ENCODE measurements at regions not wholly inside any gene's neighbourhood (a gene's known extent, or its start where the extent isn't known, plus 50 kb on each side); places are given as distances from the start of the nearest gene placed in this dataset.

DNA sequence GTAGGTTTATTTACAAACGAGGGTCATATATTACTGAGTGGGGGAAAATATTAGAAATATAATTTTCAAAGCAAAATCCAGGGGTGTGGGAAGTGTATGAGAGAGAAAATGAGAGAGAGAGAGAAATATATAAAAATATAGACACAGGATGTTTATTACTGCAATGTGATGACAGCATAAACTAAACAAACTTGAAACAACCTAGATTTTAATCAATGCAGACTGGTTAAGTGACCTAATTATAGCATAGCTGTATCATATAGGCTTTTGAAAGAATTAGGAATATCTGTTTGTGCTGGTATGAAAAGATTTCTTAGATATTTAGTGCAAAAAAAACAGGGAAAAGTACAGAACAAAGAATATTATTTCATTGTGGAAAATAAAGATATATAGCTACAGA, 280.5 kb downstream of the ACTL7B start:
- no TSS peak for BruUV-seq (replicated peaks)
- intact Hi-C loops (cut with micrococcal nuclease), result no loop called here
- FAIRE-seq (no peak), DNase-seq (ENCODE audit: low read depth, low spot score) (no peak)
- Histone ChIP-seq H3K4me1 (ENCODE audit: control insufficient read depth, extremely low read depth, insufficient read depth, low read length) (no peaks in the 10 kb centered on the region), H4K20me1 (replicated peaks; ENCODE audit: control insufficient read depth, extremely low read depth, insufficient read depth, low read length) (no peaks in the 10 kb centered on the region), H3K4me3 (replicated peaks in 1 of 3; ENCODE audit: insufficient read depth in 1 of 3, low read depth in 1 of 3, low read length in 3 of 3) (no peak overlapping the region), H3K9ac (replicated peaks; ENCODE audit: extremely low read depth, insufficient read depth, low read length) (no peak overlapping the region), H2AFZ (ENCODE audit: low read depth, low read length) (no peak overlapping the region), H3K36me3 (ENCODE audit: control insufficient read depth in 2 of 2, extremely low read depth in 1 of 2, insufficient read depth in 2 of 2, low read length in 2 of 2) (no peaks in the 10 kb centered on the region), H3K4me2 (ENCODE audit: insufficient read depth, low read length) (no peak overlapping the region), H3K9me1 (replicated peaks; ENCODE audit: control insufficient read depth, extremely low read depth, insufficient read depth, low read length) (no peaks in the 10 kb centered on the region), H3K27me3 (ENCODE audit: control insufficient read depth in 2 of 2, insufficient read depth in 2 of 2, low read length in 2 of 2) (no peaks in the 10 kb centered on the region), H3K9me3 (replicated peaks; ENCODE audit: control insufficient read depth, insufficient read depth, low read length) (no peaks in the 10 kb centered on the region), H3K79me2 (ENCODE audit: control insufficient read depth, insufficient read depth, low read length) (no peaks in the 10 kb centered on the region), H3K27ac (ENCODE audit: insufficient read depth, low read depth, low read length) (no peak overlapping the region)
- ChIA-PET POLR2A (no interaction called here), CTCF (interaction anchor here (1.6 kb wide), 1 partner anchor 9 kb away, joined by 5 read pairs; no protein-coding TSS in a partner anchor)
- dilution Hi-C loops (cut with MboI; ENCODE audit: extremely low pct_ligation_motif_present, low sequenced_read_pairs), result no loop called here
- no peak for TF ChIP-seq EZH2 (IDR thresholded peaks at IDR 0.05; ENCODE audit: borderline replicate concordance, low read depth, low read length, severe bottlenecking)
- TF ChIP-seq, protein P1, sequence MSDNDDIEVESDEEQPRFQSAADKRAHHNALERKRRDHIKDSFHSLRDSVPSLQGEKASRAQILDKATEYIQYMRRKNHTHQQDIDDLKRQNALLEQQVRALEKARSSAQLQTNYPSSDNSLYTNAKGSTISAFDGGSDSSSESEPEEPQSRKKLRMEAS (IDR thresholded peaks at IDR 0.05; ENCODE audit: insufficient read depth, insufficient read length), result no peak
- no peak for TF ChIP-seq POLR2A (IDR thresholded peaks at IDR 0.05; ENCODE audit: low read depth, low read length)
- TF ChIP-seq MYC (IDR thresholded peaks at IDR 0.05; ENCODE audit: low read depth, low read length), result no peak
- TF ChIP-seq GATA2 (IDR thresholded peaks at IDR 0.05; ENCODE audit: insufficient read depth, insufficient read length, low read depth, low read length), result no peak
- no peak for TF ChIP-seq POLR2AphosphoS5 (IDR thresholded peaks at IDR 0.05; ENCODE audit: insufficient read depth, low read depth, low read length)
- no peak for TF ChIP-seq JUN (IDR thresholded peaks at IDR 0.05; ENCODE audit: borderline replicate concordance, insufficient read depth, insufficient read length, low read depth)
- TF ChIP-seq, protein P2, sequence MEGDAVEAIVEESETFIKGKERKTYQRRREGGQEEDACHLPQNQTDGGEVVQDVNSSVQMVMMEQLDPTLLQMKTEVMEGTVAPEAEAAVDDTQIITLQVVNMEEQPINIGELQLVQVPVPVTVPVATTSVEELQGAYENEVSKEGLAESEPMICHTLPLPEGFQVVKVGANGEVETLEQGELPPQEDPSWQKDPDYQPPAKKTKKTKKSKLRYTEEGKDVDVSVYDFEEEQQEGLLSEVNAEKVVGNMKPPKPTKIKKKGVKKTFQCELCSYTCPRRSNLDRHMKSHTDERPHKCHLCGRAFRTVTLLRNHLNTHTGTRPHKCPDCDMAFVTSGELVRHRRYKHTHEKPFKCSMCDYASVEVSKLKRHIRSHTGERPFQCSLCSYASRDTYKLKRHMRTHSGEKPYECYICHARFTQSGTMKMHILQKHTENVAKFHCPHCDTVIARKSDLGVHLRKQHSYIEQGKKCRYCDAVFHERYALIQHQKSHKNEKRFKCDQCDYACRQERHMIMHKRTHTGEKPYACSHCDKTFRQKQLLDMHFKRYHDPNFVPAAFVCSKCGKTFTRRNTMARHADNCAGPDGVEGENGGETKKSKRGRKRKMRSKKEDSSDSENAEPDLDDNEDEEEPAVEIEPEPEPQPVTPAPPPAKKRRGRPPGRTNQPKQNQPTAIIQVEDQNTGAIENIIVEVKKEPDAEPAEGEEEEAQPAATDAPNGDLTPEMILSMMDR (IDR thresholded peaks at IDR 0.05; ENCODE audit: extremely low read depth in 1 of 2, insufficient read depth in 1 of 2, low read depth in 1 of 2, low read length in 2 of 2), result no peak
- TF ChIP-seq FOS (IDR thresholded peaks at IDR 0.05; ENCODE audit: borderline replicate concordance, insufficient read depth, low read length), result no peak

Data from endothelial cell of umbilical vein (primary cell).